ENCODE measurements at regions not wholly inside any gene's neighbourhood (a gene's known extent, or its start where the extent isn't known, plus 50 kb on each side); places are given as distances from the start of the nearest gene placed in this dataset.
A peak's percentile ranks its signal among the peaks of the same experiment; 100 is the strongest.
"Not testable (repeated sequence)": the region's sequence is repeated elsewhere in the genome, so short reads cannot be mapped to it uniquely, and the experiment has no call there.

DNA sequence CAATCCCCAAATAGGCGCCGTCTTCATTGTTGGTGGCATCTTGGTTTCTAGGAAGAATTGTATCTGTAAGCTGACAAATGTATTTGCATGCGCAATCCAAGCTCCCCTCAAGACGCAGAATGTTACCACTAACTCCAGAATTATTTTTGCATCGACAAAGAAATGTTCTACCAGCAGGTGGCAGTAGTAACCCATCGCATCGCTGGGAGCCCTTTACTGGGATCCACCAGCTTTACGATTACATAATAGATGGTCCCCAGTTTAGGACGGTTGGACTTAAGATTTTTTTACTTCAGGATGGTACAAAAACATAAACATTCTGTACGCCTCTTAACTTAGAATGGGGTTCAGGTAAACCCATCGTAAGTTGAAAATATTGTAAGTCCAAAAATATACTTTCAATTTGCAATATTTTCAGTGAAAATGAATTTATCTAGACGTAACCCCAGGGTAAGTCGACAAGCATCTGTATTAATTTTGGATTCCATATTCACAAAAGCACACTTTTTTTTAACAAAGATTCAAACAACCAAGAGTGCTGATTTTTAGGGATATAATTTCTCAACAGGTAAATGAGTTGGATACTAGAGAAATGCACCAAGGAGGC lies 114.0 kb upstream of the COBL start:
- DNase-seq (ENCODE audit: low spot score), result no peak
- H3K4me3 ChIP-seq (ENCODE audit: severe bottlenecking), result no peak overlapping the region
- peak; percentile 42; the same call in 1 of the 3 replicates for ATAC-seq (ENCODE audit: low read depth)
- TF ChIP-seq, protein P1, sequence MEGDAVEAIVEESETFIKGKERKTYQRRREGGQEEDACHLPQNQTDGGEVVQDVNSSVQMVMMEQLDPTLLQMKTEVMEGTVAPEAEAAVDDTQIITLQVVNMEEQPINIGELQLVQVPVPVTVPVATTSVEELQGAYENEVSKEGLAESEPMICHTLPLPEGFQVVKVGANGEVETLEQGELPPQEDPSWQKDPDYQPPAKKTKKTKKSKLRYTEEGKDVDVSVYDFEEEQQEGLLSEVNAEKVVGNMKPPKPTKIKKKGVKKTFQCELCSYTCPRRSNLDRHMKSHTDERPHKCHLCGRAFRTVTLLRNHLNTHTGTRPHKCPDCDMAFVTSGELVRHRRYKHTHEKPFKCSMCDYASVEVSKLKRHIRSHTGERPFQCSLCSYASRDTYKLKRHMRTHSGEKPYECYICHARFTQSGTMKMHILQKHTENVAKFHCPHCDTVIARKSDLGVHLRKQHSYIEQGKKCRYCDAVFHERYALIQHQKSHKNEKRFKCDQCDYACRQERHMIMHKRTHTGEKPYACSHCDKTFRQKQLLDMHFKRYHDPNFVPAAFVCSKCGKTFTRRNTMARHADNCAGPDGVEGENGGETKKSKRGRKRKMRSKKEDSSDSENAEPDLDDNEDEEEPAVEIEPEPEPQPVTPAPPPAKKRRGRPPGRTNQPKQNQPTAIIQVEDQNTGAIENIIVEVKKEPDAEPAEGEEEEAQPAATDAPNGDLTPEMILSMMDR (IDR thresholded peaks at IDR 0.05; ENCODE audit: poor library complexity, severe bottlenecking), result peak; percentile 95
- peaks cover 9% of the 10 kb centered on the region for H3K27me3 ChIP-seq (ENCODE audit: insufficient read depth, poor library complexity, severe bottlenecking)
- H3K27ac ChIP-seq (ENCODE audit: poor library complexity, severe bottlenecking), result no peak overlapping the region
- no peaks in the 10 kb centered on the region for H3K9me3 ChIP-seq (ENCODE audit: severe bottlenecking)
- H3K36me3 ChIP-seq (ENCODE audit: low read depth), result no peaks in the 10 kb centered on the region
- no peaks in the 10 kb centered on the region for H3K4me1 ChIP-seq (ENCODE audit: insufficient read depth, poor library complexity, severe bottlenecking)

GRCh38 chr7:51428217-51428887 lies 111.7 kb upstream of the COBL start:
- ATAC-seq (ENCODE audit: low read depth) (no peak), DNase-seq (ENCODE audit: low spot score) (no peak)
- H3K27me3 ChIP-seq (ENCODE audit: insufficient read depth, poor library complexity, severe bottlenecking), result no peaks in the 10 kb centered on the region
- no peak overlapping the region for H3K4me3 ChIP-seq (ENCODE audit: severe bottlenecking)
- no peaks in the 10 kb centered on the region for H3K4me1 ChIP-seq (ENCODE audit: insufficient read depth, poor library complexity, severe bottlenecking)
- TF ChIP-seq, protein P1 (IDR thresholded peaks at IDR 0.05; ENCODE audit: poor library complexity, severe bottlenecking), result peak; percentile 64
- H3K9me3 ChIP-seq (ENCODE audit: severe bottlenecking), result no peaks in the 10 kb centered on the region
- no peak overlapping the region for H3K27ac ChIP-seq (ENCODE audit: poor library complexity, severe bottlenecking)
- no peaks in the 10 kb centered on the region for H3K36me3 ChIP-seq (ENCODE audit: low read depth)

DNA sequence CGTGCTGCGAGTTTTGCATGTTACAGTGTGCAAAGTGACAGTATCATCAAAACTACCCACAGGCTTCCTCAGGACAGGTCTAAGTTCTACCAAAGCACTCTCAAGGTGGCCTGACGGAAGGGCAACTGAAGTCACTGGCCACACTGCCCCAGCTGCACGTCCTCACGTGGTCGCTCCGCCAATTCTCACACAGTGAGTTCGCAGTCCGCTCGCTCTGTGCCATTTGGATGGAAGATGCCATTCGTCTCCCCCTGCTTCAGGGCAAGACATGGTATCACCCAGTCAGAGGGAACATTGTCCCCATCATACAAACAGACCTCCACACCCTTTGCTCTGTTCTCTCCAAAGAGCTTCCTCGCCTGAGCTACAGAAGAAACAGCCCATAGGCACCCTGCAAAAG lies 109.6 kb upstream of the COBL start:
- Histone ChIP-seq H3K27me3 (ENCODE audit: insufficient read depth, poor library complexity, severe bottlenecking) (no peaks in the 10 kb centered on the region), H3K27ac (ENCODE audit: poor library complexity, severe bottlenecking) (no peak overlapping the region), H3K9me3 (ENCODE audit: severe bottlenecking) (no peaks in the 10 kb centered on the region), H3K4me3 (ENCODE audit: severe bottlenecking) (no peak overlapping the region), H3K4me1 (ENCODE audit: insufficient read depth, poor library complexity, severe bottlenecking) (no peaks in the 10 kb centered on the region), H3K36me3 (ENCODE audit: low read depth) (no peaks in the 10 kb centered on the region)
- TF ChIP-seq, protein P1 (IDR thresholded peaks at IDR 0.05; ENCODE audit: poor library complexity, severe bottlenecking), result no peak
- DNase-seq (ENCODE audit: low spot score), result no peak
- no peak for ATAC-seq (ENCODE audit: low read depth)

DNA sequence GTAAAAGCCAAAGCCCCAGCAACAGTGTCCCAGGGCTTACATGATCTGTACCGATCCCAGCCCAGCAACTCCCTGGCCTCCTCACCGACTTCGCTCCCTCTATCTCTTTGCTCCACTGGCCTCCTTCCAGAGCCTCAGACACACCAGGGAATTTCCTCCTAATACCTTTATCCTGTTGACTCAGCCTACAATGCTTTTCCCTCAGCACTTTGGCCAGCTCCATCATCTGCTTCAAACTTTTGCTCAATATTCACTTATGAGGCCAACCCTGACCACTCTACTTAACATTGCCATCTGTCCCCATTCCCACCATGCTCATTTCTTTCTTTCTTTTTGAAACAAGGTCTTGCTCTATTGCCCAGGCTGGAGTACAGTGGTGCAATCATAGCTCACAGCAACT lies 93.3 kb upstream of the COBL start:
- not testable (repeated sequence) for H3K4me1 ChIP-seq (ENCODE audit: insufficient read depth, poor library complexity, severe bottlenecking)

DNA sequence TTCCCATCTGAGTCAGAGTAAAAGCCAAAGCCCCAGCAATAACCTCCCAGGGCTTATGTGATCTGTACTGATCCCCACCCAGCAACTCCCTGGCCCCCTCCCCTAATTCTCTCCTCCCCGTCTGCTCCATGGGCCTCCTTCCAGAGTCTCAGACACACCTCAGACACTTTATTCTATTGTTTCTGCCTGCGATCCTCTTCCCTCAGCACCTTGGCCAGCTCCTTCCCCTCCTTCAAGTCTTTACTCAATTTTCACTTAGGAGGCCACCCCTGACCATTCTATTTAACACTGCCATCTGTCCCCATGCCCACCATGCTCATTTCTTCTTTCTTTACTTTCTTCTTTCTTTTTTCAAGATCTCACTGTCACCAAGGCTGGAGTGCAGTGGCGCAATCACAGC lies 81.0 kb upstream of the COBL start:
- H3K9me3 ChIP-seq (ENCODE audit: severe bottlenecking); H3K4me1 ChIP-seq (ENCODE audit: insufficient read depth, poor library complexity, severe bottlenecking); H3K27me3 ChIP-seq (ENCODE audit: insufficient read depth, poor library complexity, severe bottlenecking); H3K4me3 ChIP-seq (ENCODE audit: severe bottlenecking); ATAC-seq (ENCODE audit: low read depth); H3K36me3 ChIP-seq (ENCODE audit: low read depth); H3K27ac ChIP-seq (ENCODE audit: poor library complexity, severe bottlenecking); DNase-seq (ENCODE audit: low spot score): not testable (repeated sequence)

More for the DNA sequence above, 93.3 kb upstream of the COBL start:
- not testable (repeated sequence) for ATAC-seq (ENCODE audit: low read depth); DNase-seq (ENCODE audit: low spot score); H3K27me3 ChIP-seq (ENCODE audit: insufficient read depth, poor library complexity, severe bottlenecking); H3K27ac ChIP-seq (ENCODE audit: poor library complexity, severe bottlenecking); H3K4me3 ChIP-seq (ENCODE audit: severe bottlenecking); H3K9me3 ChIP-seq (ENCODE audit: severe bottlenecking); H3K36me3 ChIP-seq (ENCODE audit: low read depth)

DNA sequence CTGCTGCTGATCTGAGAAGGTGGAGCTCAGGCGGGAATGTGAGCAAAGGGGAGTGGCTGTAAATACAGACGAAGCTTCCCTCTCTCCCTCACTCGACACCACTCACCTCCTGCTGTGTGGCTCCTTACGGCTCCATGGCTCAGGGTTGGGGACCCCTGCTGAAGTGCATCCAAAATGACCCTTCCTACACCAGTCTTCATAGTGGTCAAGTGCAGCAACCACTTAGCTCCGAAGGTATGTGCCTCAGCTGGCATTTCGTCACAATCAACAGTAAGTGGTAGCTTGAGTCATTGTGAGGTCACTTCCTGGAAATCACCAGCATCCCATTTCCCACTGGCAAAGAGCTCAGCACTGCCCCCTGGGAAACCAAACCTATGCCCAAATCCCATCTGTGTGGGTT lies 76.4 kb upstream of the COBL start:
- not testable (repeated sequence) for H3K27ac ChIP-seq (ENCODE audit: poor library complexity, severe bottlenecking); ATAC-seq (ENCODE audit: low read depth); DNase-seq (ENCODE audit: low spot score); H3K36me3 ChIP-seq (ENCODE audit: low read depth); H3K4me1 ChIP-seq (ENCODE audit: insufficient read depth, poor library complexity, severe bottlenecking); H3K27me3 ChIP-seq (ENCODE audit: insufficient read depth, poor library complexity, severe bottlenecking); H3K9me3 ChIP-seq (ENCODE audit: severe bottlenecking); H3K4me3 ChIP-seq (ENCODE audit: severe bottlenecking)
- TF ChIP-seq, protein P1 (IDR thresholded peaks at IDR 0.05; ENCODE audit: poor library complexity, severe bottlenecking), result peak; percentile 6

GRCh38 chr7:51389952-51390351 lies 73.3 kb upstream of the COBL start:
- H3K4me3 ChIP-seq (ENCODE audit: severe bottlenecking); H3K9me3 ChIP-seq (ENCODE audit: severe bottlenecking); ATAC-seq (ENCODE audit: low read depth); H3K36me3 ChIP-seq (ENCODE audit: low read depth); DNase-seq (ENCODE audit: low spot score); H3K27me3 ChIP-seq (ENCODE audit: insufficient read depth, poor library complexity, severe bottlenecking); H3K4me1 ChIP-seq (ENCODE audit: insufficient read depth, poor library complexity, severe bottlenecking); H3K27ac ChIP-seq (ENCODE audit: poor library complexity, severe bottlenecking): not testable (repeated sequence)

- not testable (repeated sequence) for H3K27me3 ChIP-seq (ENCODE audit: insufficient read depth, poor library complexity, severe bottlenecking); H3K9me3 ChIP-seq (ENCODE audit: severe bottlenecking); H3K4me1 ChIP-seq (ENCODE audit: insufficient read depth, poor library complexity, severe bottlenecking); H3K36me3 ChIP-seq (ENCODE audit: low read depth); H3K4me3 ChIP-seq (ENCODE audit: severe bottlenecking); DNase-seq (ENCODE audit: low spot score); H3K27ac ChIP-seq (ENCODE audit: poor library complexity, severe bottlenecking); ATAC-seq (ENCODE audit: low read depth)
These were observed 72.7 kb upstream of the COBL start for GRCh38 chr7:51389216-51389812.

Measured in RWPE2 (cell line).